ENCODE measurements at regions not wholly inside any gene's neighbourhood (a gene's known extent, or its start where the extent isn't known, plus 50 kb on each side); places are given as distances from the start of the nearest gene placed in this dataset.

DNA sequence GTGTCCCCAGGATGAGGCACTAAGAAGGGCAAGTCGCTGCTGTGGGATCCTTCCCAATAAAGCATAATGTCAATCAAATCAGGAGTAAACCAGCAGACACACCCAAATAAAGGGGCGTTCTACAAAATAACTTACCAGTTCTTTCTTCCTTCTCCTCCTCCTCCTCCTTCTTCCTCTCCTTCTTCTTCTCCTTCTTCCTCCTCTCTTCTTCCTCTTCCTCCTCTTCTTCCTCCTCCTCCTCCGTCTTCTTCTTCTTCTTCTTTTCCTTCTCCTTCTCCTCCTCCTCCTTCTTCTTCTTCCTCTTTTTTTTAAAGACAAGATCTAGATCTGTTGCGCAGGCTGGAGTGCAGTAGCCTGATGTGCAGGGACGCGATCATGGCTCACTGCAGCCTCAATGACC, 225.8 kb downstream of the UQCRFS1 start:
- DNase-seq (no peak), ATAC-seq (no peak)
- Histone ChIP-seq H3K4me1 (no peaks in the 10 kb centered on the region), H3K36me3 (replicated peaks in 1 of 2; ENCODE audit: insufficient read depth in 1 of 2, low read depth in 2 of 2) (no peaks in the 10 kb centered on the region), H3K9me3 (no peaks in the 10 kb centered on the region), H3K27ac (no peak overlapping the region), H3K4me3 (no peak overlapping the region), H3K27me3 (no peaks in the 10 kb centered on the region)
- intact Hi-C loops (cut with DNase I): no loop called here
- no peak for TF ChIP-seq POLR2A (IDR thresholded peaks at IDR 0.05)
- TF ChIP-seq, protein P1, sequence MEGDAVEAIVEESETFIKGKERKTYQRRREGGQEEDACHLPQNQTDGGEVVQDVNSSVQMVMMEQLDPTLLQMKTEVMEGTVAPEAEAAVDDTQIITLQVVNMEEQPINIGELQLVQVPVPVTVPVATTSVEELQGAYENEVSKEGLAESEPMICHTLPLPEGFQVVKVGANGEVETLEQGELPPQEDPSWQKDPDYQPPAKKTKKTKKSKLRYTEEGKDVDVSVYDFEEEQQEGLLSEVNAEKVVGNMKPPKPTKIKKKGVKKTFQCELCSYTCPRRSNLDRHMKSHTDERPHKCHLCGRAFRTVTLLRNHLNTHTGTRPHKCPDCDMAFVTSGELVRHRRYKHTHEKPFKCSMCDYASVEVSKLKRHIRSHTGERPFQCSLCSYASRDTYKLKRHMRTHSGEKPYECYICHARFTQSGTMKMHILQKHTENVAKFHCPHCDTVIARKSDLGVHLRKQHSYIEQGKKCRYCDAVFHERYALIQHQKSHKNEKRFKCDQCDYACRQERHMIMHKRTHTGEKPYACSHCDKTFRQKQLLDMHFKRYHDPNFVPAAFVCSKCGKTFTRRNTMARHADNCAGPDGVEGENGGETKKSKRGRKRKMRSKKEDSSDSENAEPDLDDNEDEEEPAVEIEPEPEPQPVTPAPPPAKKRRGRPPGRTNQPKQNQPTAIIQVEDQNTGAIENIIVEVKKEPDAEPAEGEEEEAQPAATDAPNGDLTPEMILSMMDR (IDR thresholded peaks at IDR 0.05): no peak
- WGBS, 2 donors: 68 to 69% methylated on average over 6 of the region's 6 CpGs

DNA sequence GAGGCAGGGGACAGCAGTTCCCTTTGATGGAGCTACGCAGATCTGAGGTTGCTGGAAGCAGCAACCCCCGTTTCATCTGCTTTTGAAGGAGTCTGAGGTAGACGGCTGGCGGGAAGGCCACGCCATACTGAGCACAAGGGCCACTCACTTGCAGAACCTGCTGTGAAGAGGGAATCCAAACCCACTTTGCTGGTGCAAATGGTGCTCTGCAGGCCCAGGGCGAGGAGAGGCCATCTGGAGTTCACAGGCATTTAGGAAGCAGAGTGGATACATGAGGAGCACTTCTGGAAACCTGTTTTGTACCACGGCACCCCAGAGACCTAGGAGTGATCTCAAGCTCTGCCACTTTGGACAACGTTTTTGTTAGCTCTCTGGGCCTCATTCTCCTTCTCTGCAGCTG, 227.8 kb downstream of the UQCRFS1 start:
- H3K4me1 ChIP-seq: no peaks in the 10 kb centered on the region
- ATAC-seq (no peak), DNase-seq (no peak)
- no peak overlapping the region for H3K4me3 ChIP-seq
- no peaks in the 10 kb centered on the region for H3K9me3 ChIP-seq
- 48 to 56% methylated on average over 8 of the region's 8 CpGs for WGBS, 2 donors
- TF ChIP-seq, protein P1 (IDR thresholded peaks at IDR 0.05): no peak
- TF ChIP-seq POLR2A (IDR thresholded peaks at IDR 0.05): no peak
- H3K27ac ChIP-seq: no peak overlapping the region
- H3K36me3 ChIP-seq (replicated peaks in 1 of 2; ENCODE audit: insufficient read depth in 1 of 2, low read depth in 2 of 2): no peaks in the 10 kb centered on the region
- no peaks in the 10 kb centered on the region for H3K27me3 ChIP-seq
- intact Hi-C loops (cut with DNase I): no loop called here

DNA sequence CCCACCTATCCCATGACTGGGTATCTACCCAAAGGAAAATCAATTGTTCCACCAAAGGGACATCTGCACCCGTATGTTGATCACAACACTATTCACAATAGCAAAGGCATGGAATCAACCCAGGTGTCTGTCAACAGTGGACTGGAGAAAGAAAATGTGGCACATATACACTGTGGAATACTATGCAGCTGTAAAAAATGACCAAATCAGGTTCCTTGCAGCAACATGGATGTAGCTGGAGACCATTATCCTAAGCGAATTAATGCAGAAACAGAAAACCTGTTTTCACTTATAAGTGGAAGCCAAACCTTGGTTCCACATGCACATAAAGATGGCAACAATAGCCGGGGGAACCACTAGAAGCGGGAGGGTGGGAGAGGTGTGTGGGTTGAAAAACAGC, 228.6 kb downstream of the UQCRFS1 start:
- no peaks in the 10 kb centered on the region for H3K27me3 ChIP-seq
- H3K4me3 ChIP-seq: no peak overlapping the region

DNA sequence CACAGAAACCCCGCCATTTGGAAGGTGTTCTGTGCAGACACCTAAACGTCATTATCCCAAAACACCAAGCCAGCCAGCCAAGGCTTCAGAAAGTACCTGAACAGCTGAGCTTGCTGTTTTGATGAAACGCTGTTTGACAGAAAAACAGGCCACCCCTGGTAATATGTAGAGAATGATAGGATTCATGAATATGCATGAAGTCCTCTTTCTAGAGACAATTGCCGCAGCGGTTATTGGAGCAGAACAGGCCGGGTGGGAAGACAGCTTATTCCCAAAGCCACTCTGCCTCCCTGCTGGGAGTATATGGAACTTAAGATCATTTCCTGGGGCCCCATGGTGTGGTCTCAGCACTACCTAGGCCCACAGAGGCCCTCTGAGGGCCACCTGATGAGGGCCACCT, 229.5 kb downstream of the UQCRFS1 start:
- intact Hi-C loops (cut with DNase I): no loop called here
- no peaks in the 10 kb centered on the region for H3K9me3 ChIP-seq
- DNase-seq: no peak
- H3K27me3 ChIP-seq: no peaks in the 10 kb centered on the region
- no peak overlapping the region for H3K27ac ChIP-seq
- 82 to 83% methylated on average over 6 of the region's 6 CpGs for WGBS, 2 donors
- no peak overlapping the region for H3K4me3 ChIP-seq
- no peaks in the 10 kb centered on the region for H3K4me1 ChIP-seq
- ATAC-seq: no peak
- TF ChIP-seq POLR2A (IDR thresholded peaks at IDR 0.05): no peak
- TF ChIP-seq, protein P1 (IDR thresholded peaks at IDR 0.05): no peak
- no peaks in the 10 kb centered on the region for H3K36me3 ChIP-seq (replicated peaks in 1 of 2; ENCODE audit: insufficient read depth in 1 of 2, low read depth in 2 of 2)

More for the DNA sequence above, 228.6 kb downstream of the UQCRFS1 start:
- whole genome bisulfite sequencing, 2 donors: 81% methylated on average over 4 of the region's 4 CpGs
- H3K9me3 ChIP-seq: no peaks in the 10 kb centered on the region
- DNase-seq (no peak), ATAC-seq (no peak)
- H3K36me3 ChIP-seq (replicated peaks in 1 of 2; ENCODE audit: insufficient read depth in 1 of 2, low read depth in 2 of 2): no peaks in the 10 kb centered on the region
- intact Hi-C loops (cut with DNase I): no loop called here
- no peak overlapping the region for H3K27ac ChIP-seq
- TF ChIP-seq, protein P1 (IDR thresholded peaks at IDR 0.05): no peak
- TF ChIP-seq POLR2A (IDR thresholded peaks at IDR 0.05): no peak
- H3K4me1 ChIP-seq: no peaks in the 10 kb centered on the region

DNA sequence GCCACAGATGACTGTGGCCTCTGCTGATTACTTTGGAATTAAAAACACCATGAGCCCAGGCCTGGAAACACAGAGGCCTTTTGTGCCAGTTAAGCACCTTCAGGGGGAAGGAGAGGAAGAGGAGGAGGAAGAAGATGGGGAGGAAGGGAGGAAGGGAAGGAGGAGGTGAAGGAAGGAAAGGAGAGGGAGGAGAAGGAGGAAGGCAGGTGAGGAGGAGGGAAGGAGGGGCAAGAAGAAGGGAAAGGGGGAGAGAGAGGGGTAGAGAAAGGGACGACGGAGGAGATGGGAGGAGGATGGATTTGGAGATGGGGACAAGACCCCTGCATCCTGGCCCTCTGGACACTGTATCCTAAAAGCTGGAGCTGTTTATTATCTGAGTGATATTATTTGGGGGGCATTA, 231.0 kb downstream of the UQCRFS1 start:
- DNase-seq (no peak), ATAC-seq (no peak)
- Histone ChIP-seq H3K9me3 (no peaks in the 10 kb centered on the region), H3K27me3 (no peaks in the 10 kb centered on the region), H3K27ac (no peak overlapping the region), H3K4me3 (no peak overlapping the region), H3K36me3 (replicated peaks in 1 of 2; ENCODE audit: insufficient read depth in 1 of 2, low read depth in 2 of 2) (no peaks in the 10 kb centered on the region), H3K4me1 (no peaks in the 10 kb centered on the region)
- TF ChIP-seq, protein P1 (IDR thresholded peaks at IDR 0.05): no peak
- no peak for TF ChIP-seq POLR2A (IDR thresholded peaks at IDR 0.05)
- WGBS, 2 donors: 65% methylated on average over 2 of the region's 2 CpGs
- intact Hi-C loops (cut with DNase I): no loop called here
